HG03520 (cell line): ENCODE measurements at regions not wholly inside any gene's neighbourhood (a gene's known extent, or its start where the extent isn't known, plus 50 kb on each side); places are given as distances from the start of the nearest gene placed in this dataset.
"Not testable (repeated sequence)": the region's sequence is repeated elsewhere in the genome, so short reads cannot be mapped to it uniquely, and the experiment has no call there.

Experiments
- ATAC-seq: cut with Tn5 transposase; IDR thresholded peaks from one replicate; pipeline ENCODE4 v1.9.1; 2021; ENCODE audit warnings: mild to moderate bottlenecking, moderate library complexity; ENCODE audit not compliant: unreplicated experiment

GRCh38 chr16:79954921-79955705 is 354.6 kb upstream of the MAF start:
- ATAC-seq, result no peak

DNA sequence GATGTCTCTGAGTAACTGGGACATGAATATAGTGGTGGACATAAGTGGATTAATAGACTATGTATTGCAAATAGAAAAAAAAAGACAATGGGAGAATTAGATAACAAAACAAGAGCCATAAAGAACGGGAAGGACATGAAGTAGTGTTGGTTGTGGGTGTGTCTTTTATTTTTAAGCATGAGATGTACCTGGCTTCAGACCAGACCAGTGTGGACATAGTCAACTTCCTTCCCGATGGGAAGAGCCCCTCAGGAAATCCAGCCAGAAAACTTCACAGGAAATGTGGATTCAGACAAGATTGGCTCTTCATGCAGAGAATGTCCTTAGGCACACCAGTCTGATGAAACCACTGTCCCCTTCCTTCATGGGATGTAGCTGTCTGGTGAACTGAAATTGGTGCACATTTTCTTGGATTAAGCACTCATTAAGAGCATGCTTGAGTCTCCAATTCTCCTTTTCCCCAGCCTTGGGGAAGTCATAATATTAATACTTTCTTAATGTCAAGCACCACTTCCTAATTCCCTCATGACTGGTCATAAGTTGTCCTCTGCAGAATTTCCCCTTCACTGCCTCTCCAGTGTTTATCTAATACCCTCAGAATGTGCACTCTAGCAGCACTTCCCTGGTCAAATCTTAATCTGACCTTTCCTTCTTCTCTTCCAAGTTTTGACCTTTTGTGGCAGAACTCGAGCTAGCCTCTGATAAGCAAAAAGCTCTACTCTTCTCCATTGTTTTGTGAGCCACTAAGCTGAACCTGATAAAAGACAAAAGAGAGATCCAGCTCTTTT is 350.6 kb upstream of the MAF start:
- ATAC-seq, result no peak

- ATAC-seq, result no peak
Observed at GRCh38 chr16:79949417-79949816, 348.9 kb upstream of the MAF start.

DNA sequence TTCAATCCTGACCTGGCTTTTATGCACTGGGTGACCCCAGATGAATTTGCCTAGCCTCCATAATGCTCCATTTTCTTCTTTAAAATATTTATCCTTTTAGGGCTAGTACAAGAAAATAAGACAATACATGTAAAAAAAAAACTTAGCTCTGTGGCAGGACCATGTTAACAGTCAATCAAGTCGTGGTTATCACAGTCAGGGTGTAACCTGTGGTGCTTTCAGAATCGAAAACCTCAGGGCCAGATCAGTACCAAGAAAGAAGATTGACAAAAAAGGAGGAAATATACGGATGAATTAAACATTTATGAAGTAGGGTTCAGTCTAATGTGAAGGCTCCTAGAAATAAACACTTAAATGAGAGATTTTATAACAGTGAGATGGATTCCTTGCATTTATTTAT is 347.2 kb upstream of the MAF start:
- ATAC-seq, result no peak

DNA sequence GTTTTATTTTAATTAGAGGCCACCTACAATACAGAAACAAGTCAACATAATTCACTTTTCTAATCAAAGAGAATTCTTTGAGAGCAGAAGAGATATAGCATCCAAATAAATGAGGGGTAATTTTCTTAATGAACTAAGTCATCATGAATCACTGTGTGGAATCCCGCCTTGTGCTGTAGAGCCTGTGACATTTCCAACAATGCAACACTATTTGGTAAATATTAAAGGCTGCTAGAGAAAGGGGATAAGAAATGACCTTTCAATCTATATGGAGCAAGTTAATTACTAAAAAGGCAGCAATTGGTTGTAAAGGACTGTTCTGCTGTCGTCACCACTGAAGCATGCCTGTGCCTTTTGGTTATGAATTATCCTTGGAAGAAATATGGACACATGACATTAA is 345.7 kb upstream of the MAF start:
- no peak for ATAC-seq

- ATAC-seq, result no peak
Observed at GRCh38 chr16:79943736-79944135, 343.2 kb upstream of the MAF start.

- no peak for ATAC-seq
Observed at GRCh38 chr16:79938575-79938974, 338.0 kb upstream of the MAF start.

- ATAC-seq, result not testable (repeated sequence)
Observed at GRCh38 chr16:79937671-79938070, 337.1 kb upstream of the MAF start.

DNA sequence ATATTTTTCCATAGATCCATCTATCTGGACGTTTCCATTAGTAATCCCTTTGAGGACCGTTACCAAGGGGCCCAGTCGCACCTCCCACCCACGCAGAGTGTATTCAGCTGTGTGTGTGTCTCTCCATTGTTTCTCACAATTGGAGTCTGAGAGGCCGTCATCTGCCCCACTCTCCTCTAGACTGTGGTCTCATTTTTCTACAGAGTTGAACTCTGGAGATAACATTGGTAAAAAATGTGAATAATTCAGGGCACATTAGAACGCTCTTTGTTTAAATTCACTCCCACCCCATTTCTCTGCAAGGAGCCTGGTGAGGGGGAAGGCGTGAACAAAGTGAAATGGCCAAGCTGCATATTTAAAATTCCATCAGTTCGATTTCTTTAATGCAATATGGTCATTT is 333.1 kb upstream of the MAF start:
- no peak for ATAC-seq

DNA sequence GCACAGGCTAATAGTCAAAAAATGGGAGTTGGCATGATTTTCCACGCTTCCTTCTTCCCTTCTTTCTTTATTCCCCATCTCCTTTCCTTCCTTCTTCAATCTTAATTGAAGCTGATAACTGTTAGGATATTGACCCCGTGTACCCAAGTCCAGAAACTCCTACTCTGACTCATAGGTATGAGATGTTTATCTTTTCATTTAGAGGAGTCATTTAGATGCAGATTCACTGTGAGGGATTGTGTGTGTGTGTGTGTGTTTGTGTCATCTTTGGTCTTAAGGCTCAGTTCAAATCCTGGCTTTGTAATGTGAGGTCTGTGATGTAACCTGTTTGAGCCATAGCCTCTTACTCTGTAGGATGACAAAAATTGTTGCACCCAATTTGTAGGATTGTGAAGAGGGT is 332.0 kb upstream of the MAF start:
- ATAC-seq, result no peak

DNA sequence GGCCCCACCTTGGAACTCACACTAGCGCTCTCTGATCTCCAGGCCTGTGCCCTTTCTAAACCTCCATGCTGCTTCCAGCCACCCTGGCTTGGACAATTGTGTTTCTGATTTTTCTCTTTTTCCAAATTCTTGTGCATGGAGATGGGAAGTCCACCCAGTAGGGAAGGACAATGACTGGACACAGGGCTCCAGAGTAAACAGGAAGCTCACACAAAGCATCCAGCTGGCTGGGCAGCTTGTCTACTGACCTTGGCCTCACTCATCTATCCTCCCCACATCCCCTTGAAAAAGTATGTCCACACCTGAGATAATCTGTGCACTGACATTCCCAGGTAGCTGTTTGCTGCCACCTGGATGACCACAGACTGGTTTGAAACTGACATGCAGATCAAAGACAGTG is 331.2 kb upstream of the MAF start:
- no peak for ATAC-seq

- no peak for ATAC-seq
Observed at GRCh38 chr16:79929260-79929965, 328.9 kb upstream of the MAF start.

GRCh38 chr16:79928142-79928873 is 327.8 kb upstream of the MAF start:
- no peak for ATAC-seq

- ATAC-seq, result no peak
Observed at GRCh38 chr16:79926451-79927205, 326.1 kb upstream of the MAF start.

DNA sequence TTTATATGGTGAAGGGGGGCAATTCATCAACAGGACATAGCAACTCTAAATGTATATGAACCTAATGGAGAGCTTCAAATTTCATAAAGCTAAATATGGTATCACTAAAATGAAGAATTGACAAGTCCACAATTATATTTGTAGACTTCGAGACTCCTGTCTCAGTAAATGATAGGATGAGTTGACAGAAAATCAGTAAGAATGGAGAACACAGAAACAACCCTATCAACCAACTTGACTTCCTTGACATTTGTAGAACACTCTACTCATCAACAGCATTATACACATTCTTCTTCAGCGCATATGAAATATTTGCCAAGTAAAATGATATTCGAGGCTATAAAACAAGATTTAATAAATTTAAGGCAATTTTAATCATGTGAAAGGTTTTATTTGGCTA is 322.9 kb upstream of the MAF start:
- no peak for ATAC-seq

- no peak for ATAC-seq
Observed at GRCh38 chr16:79920685-79921084, 320.1 kb upstream of the MAF start.

DNA sequence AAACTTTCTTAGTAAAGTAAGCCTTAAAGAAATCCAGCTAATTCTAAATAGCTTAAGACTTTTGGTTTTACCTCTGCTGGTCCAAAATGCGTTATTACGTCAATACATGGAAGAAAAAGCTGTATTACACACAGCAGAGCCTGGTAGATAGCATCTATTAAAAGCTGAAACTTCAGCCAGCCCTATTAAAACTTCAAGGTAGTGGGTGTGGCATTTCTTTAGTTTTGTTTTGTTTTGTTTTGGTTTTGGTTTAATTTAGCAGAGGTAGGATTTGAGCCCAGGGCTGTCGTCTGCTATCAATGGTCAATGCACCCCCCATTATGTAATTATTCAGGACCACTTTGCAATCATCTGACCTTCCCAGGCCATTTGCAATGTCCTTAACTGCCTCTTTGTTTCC is 318.4 kb upstream of the MAF start:
- ATAC-seq, result no peak

- no peak for ATAC-seq
Observed at GRCh38 chr16:79915761-79916160, 315.2 kb upstream of the MAF start.

DNA sequence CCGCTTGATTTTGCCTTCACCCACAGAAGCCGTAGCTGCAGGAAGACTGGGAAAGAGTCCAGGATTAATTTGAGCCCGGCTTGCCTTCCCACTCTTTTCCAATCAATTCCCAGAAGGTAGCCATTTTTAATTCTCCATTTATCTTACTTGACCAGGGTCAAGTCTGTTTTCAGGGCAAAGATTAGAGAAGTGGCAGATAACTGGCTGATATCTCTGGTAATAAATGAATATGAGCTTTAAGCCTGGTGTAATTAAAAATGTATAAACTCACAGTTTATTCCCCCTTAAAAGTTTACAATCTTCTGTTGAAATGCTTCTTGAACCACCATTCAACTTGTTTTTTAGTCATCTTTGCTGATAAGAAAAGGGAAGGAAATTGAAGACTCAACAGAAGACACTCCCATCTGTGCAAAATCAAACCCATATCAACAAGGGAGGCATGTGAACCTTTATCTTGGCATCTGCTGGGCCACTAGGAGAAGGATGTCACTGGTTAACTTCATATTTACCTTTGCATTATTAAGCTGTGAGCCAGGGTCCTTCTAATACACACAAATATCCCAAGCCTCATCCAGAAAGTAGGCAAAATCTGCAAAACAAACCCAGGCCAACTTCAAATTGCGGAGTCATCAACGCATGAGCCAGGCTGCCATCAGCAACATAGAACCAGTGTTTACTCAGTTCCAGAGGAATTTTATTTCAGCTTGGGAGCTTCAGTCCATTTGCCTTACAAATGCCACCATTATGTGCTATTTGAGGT is 314.6 kb upstream of the MAF start:
- no peak for ATAC-seq
